Lung microvascular endothelial cell (primary cell): ENCODE measurements at regions not wholly inside any gene's neighbourhood (a gene's known extent, or its start where the extent isn't known, plus 50 kb on each side); places are given as distances from the start of the nearest gene placed in this dataset.

Experiments
- DNase-seq, 2 donors: peaks; one replicate each; pipeline versions ENCODE4 v3.0.0 to v3.0.0-alpha.2; 2010; ENCODE audit warnings: low read depth in 2 of 2

DNA sequence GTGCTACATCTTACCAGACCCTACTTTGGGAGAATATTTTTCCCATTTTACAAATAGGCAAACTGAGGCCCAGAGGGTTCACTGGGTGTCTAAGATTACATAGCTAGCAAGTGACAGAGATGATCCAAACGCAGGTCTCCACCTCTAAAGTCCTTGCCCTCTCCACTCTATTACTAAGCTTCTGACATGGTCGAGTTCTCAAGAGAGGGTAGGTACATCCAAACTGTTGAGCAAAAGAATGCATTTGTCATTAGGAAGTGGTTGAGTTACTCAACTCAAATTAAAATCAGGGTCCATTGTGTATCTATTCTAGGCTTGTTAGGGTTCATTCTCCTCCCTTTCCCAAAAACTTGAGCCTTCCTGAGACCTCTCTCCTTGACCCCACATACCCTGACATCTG lies 680.6 kb upstream of the FANCL start:
- no peak for DNase-seq

DNA sequence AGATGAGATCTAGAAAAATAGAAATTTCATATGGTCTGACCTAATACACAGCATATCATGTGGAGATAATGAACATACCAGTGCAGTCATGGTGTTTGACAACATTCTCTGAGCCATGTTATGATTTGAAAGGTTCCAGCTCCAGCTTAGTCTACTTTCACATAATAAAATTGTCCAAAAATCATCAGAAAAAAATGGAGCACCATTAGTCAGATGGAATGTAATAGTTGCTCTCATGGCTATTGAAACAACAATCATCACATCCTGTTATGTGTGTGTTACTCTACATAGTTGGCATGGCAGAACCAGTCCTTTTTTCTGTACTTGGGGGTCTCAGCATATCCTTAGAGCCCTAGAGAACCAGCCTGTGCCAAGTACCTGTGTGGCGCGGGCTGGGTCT lies 678.9 kb upstream of the FANCL start:
- no peak for DNase-seq

DNA sequence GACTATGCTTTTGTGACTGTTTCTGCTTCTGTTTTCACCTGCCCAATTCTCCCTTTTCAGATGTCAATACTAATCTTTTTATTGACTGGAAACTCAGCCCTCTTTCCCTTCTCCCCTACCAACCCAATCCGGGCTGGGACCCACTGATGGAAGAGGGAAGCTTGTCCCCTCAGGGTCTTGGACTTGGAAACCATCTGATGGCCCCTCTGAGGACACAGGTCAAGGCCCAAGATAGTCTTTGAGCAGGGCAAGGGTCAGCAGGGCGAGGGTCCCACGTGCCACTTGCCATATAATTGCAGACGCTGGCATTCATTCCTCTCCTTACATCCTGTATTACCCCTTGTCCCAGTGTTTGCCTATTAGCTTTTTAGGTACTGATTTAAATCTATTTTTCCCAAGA lies 678.2 kb upstream of the FANCL start:
- DNase-seq: no peak

DNA sequence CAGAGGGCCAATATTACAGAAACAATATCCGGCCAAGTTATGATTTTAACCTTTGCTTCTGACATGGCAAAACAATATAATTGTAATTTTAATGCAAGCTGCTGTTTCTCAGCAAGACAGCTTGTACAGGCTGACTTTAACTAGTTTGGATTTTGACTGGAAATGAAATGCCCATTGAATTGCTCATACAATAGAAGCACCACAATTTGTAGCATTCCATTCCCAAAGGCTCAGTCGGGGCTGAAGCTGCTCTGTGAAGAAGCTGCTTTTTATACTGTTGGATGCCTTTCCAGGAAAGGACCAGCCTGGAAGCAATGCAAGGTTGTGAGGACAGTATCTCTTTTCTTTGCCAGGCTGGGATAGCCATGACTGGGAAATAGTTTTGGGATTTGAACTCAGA lies 677.0 kb upstream of the FANCL start:
- no peak for DNase-seq

DNA sequence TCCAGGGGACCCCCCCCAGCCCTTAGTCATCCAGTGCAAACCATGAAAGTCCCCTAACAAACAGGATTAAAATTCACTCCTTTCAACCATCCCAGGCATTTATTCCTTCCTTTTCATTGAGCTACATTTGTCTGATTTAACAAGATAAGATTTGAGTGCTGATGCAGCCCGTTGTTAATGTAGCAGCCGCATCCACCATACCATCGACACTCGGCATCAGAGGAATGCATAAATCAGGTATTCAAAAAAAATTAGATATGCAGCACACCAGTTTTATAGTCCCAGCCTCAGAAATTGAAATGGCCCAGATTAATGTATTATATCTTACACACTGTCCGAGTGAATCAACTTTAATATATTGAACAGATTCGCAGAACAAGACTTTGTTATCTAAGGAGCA lies 676.5 kb upstream of the FANCL start:
- no peak for DNase-seq

DNA sequence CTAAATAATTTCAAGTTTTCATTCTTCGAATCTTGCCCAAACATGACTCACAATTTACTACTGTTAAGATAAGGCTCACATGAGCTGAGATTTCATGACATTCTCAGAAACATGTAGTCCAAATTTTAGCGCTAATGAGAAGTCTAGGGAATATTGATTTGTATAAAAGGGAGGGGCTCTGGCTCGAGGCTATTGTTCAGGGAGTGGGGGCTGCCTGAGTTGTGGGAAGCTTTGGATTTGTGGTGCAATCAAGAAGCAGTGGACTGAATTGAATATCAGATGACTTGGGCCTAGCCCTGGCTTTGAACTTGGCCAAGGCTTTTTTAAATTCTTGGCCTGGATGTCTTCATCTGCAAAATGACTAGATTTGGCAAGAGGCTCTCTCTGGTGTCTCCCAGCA lies 674.9 kb upstream of the FANCL start:
- DNase-seq: no peak

DNA sequence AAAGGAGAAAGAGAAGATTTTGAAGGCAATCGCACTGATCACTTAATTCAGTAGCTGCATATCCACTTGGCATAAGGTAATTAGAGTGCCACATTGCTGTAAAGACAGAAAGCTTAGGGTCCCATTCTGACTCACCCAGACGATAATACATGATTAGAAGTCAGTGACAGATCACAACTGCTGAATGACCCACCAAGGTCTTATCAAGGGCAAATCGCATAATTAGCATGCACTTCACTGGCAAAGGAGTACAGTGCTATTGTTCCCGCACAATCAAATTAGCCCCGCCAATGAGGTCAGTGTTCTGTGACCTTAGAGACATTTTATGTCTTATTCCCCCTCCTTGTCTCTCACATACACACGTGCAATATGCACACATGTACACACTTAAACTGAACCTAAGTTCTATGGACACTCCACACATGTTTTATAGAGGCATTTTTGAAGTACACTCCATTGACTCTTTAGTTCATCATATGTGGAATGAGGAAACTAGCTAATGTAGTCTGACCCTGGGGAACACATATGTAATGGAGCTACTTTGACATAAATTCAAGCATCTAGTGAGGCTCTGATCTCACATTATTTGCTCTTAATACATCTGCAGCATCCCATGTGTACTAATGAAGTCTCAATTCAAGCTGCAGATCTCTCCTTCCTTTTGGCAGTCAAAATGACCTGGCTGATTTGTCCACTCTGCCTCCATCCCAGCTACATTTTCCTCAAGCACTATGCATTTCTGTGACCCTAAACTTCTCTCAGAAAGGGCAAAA lies 673.8 kb upstream of the FANCL start:
- no peak for DNase-seq

DNA sequence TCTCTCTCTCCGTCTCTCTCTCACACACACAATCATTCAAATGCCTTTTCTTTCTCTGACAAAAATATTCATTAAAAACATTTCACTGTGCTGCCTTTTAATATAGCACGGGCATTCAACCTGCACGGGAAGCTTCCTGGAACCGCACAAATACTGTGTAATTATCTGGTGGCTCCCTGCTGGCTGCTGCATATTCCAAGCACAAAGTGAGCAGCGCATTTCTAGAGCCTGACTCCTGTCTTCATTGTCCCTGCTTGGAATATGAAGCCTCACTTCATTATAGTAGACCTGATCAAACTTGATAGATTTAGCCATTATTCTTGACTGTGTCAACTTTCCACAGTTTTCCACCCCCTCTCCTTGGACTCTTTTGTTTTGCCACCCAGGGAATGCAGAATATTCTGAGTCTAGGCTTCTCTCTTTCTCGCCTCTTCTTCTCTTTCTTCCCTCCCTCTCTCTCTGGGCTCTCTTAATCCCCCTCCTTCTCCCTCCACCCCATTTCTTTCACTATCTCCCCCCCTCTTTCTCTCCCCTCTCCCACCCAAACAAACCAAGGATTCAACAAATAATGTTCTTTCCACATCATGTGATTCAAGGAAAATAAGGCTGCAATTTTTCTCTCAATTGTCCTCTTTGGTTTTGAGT lies 672.1 kb upstream of the FANCL start:
- no peak for DNase-seq

DNA sequence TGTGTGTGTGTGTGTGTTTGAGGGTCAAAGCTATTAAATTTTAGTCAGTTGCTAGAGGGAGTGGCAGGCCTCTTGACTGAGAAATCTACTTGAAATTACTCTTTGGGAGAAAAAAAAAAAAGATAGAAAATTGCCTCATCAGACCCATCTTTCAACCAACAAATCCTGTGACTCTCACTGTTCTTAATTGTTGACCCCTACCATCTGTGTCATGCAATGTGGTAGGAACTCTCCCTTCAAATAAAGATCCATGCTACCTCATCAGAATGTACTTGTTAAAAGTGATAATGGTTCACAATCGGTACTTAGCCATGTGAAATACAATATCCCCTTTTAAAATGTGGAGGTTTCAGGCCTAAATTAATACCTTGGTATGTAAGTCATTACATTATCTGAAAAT lies 670.8 kb upstream of the FANCL start:
- no peak for DNase-seq

DNA sequence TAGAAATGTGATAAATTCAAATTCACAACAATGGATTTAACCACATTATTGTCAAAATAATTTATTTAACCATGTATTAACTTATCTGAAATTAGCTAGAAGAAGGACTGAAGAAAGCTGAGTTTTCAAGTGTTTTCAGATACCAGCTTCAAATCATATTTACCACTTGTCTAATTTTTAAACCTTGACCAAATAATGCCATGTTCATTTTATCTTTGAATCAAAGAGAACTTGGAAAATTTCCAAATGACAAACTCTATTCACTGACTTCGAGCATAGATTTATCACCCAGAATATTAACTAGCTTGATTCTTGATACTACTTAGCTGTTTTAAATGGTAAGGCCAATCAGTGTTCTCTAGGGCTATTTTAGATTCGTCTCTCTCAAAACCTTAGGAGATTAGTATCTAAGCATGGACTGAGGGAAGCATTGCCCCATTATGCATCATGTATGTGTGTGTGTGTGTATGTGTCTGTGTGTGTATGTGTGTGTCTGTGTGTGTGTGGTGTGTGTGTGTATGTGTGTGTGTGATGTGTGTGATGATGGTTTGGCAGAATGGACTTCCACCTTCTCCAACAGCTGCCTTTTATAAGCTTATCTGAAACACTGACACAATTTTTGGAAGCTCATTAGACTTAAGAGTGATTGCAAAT lies 667.5 kb upstream of the FANCL start:
- no peak for DNase-seq

DNA sequence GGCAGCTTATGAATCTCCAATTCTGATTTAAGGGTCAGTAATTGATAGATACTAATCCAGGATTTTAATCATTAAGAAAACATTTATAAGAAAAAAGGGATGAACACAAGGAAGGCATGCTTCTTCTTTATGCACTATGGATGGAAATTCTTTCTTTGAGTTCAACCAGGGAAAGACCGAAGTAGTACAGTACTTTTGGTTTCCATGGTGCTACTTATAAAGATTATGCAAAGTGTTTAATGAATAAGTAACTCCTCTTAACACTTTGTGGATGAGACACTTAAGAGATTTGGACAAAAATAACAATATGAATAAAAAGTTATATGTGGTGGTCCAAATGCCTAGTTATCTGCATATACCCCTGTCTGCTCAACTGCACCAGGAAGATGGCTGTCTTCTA lies 666.5 kb upstream of the FANCL start:
- no peak for DNase-seq

DNA sequence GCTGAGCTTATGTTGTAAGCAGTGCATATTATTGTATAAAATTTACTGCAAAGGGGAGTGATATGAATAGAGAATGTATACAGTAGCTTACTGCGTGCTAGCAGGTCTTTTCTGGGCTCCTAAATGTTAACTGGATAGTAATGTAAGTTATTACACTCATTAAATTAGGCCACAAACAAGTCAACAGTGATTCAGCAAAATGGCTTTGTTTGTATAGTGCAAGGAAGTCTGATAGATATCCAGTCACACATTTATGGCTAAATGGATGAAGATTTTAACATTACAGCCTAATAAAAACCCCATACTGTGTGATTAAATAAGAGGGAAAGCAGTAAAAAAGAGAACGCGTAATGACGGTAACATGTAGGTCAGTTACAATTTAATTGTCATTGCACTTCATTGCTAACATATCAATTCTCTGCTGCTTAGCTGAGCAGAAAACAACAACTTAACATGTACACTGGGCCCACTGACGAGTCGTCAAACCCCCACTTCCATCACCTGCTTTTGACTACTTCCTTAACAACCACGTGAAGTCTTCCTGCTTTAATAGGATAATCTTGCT lies 665.0 kb upstream of the FANCL start:
- no peak for DNase-seq

DNA sequence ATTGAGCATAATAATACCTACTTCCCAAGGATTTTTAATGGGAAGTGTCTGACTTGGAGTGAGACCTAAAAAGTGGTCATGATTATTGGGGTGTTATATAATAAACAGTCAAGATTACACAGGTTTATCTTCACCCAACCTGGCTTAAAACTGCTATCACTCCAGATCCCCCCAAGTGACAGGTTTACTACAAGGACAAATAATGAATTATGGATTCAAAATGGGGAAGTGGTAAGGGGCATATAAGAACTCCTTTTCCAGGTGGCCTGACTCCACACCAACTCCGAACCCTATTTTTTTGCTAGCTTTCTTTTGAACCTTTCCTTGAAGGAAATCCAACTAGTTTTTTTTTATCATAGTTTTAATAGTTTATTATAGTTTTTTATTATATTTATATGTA lies 663.0 kb upstream of the FANCL start:
- no peak for DNase-seq

DNA sequence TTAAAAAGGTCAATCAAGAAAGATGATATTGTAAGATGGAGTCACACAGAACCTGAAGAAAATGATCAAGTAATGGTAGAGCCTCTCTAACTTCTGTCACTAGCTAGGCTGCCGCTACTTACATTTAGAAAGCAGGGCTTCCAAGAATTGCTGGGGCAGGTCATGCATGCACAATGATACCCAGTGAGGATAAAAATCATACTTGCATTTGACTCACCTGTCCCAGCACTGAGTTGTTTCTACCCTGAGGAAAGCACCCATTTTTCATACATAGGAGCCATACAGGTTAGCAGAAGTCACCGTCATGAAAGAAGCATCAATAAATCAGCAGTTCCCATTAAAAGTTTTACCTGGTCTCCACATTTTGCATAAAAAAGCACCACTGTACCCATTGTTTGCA lies 662.3 kb upstream of the FANCL start:
- no peak for DNase-seq

DNA sequence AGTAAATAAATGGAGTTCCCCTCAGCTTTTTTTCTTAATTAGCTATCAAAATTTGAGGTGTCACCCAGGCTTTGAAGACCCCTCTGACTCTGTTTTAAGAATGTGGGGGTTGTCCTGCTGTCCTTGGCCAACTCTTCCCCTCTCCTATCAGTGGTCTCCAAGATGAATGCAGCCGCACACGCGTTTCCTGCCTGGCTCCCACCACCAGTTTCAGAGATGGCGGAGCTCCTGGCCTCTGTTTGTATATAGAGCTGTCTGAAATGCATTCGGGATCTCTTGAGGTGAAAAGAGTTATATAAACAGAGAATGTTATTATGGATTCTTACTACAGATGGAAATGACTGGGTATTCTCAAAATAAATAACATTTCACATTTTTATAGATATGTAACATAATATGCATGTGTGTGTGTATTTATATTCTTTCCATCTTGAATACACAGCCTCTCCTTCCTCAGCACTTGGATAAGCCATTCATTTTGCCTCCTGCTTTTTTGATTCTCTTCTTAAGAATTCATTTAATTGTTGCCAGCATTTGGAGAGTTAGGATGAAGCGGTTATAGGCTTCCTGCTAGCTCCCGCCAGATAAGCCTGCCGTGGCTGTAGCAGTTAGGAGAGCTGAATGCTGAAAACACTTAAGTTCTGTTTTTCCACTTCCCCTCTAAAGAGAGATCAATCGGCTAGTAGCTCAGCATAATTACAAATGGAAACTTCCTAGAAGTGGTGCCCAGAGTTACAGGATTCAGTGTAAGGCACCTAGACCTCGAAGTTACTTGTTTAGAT lies 659.3 kb upstream of the FANCL start:
- DNase-seq: no peak

DNA sequence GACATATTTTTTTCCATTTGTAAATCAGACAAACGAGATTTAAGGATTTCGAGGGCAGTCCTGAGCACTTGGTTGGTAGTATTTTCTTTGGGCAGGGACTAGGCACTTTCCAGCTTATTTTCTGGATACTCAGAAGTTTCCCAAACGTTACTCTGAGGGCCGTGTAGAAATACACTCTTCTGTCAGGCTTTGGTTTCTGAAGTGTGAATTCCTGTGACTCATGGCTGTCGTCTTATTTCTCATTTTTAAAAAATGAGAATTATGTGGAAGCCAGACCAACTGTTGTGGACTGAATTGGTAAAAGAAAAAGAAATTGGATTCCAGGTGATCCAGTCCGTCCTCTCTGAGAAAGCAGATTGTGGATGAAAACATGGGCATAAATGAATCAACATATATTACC lies 658.6 kb upstream of the FANCL start:
- DNase-seq: no peak

DNA sequence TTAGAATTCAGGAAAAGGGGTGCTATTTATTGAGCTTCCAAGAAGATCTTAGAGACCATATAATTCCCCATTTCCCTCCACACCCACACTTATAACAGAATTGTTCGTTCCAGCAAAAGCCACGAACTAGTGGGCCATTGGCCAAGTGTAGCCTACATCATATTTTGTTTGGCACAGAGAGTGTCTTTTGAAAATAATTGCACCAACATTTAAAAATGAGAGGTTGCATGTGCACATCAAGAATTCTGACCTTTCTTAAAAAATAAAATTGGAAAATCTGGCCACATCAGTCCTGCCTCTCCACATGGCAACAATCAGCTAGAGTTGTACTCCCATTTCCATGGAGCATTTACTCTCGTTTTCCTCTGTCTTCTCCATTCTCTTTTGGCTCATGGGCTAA lies 655.5 kb upstream of the FANCL start:
- peak in 1 of 2 donors; percentile 1 for DNase-seq

DNA sequence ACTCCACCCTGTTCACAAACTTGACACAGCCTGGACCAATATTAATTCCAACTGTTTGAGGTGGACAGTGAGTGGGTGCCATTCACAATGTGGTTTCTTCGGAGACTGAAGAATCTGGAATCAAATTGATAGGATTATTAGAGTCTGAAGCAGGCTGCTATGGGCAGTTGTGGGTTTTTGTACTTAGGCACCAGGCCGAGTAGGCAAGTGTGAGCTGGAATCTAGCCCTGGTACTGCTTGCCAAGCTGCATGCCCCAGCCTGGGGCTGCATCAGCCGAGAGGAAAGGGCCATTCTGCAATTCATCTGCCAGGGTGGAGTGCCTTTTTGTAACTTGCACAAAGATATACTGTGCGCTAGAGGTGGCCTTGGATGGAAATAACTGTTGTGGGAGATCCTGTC lies 654.7 kb upstream of the FANCL start:
- no peak for DNase-seq

DNA sequence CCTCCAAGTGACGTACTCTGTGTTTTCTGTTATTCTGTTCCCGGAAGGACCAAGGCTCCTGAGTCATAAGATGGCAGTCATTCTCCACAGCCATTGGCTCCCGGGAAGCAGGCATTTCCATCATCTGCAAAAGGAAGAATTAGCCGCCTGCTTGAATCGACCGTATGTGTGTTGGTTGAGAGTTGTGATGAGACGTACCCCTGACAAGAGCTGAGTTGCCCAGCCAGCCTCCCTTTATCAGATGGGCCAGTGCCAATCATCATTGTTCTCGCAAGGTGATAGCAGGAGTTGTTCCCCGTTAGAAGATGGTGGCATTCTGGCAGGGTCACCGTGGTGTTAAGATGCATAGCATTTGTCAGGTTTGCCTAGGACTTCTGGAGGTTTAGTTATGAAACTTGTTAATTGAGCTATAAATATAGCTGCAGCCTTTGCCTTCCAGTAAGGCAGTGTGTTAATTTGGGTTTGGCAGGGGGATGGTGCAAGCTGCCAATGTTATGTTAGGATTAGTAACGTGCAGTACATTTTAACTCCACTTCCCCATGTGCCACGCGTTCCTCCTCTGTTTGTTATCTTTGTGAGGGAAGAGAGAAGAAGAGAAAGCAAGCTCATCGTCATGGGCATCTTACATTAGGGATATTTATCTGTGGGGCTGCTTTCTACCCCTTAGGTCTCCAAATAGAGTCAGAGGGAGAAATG lies 652.7 kb upstream of the FANCL start:
- DNase-seq: no peak

DNA sequence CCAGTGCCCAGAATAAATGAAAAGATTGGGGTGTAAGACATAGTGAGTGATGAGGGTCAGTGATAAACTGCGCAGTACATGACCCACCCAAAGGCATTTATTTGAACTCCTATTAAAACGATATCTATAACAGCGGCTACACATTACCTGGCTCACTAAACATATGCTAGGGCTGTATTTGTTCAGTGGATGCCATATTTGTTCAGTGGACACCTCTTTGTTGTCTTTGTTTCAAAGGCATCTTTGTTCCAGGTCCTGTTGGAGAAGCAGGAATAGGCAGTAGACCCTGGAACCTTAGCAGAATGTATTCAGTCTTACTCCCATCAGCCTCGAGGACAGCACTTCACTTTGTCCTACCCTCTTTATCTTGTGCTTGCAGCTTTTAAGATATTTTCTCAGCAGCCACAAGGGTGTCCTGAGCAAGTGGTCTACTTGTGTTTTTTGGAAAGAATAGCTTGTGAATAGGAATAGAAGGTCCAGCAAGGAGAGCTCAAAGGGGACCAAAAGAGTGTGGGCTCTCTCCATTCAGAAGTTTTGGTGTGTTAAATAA lies 650.8 kb upstream of the FANCL start:
- no peak for DNase-seq
